Urinary bladder (tissue), 3 donors: ENCODE measurements at regions not wholly inside any gene's neighbourhood (a gene's known extent, or its start where the extent isn't known, plus 50 kb on each side); places are given as distances from the start of the nearest gene placed in this dataset.

Experiments used
- DNase-seq: peaks from one replicate; pipeline ENCODE4 v3.0.0-alpha.2; 2015; ENCODE audit errors: extremely low spot score
- H3K27ac ChIP-seq: one replicate; pipeline ENCODE4 v1.5.1; 2013; ENCODE audit warnings: low read depth, mild to moderate bottlenecking, moderate library complexity
- H3K36me3 ChIP-seq: one replicate; pipeline ENCODE4 v1.6.1; 2013; ENCODE audit warnings: mild to moderate bottlenecking, moderate library complexity; ENCODE audit not compliant: insufficient read depth
- H3K4me1 ChIP-seq: one replicate; pipeline ENCODE4 v1.6.1; 2013; ENCODE audit warnings: mild to moderate bottlenecking, moderate library complexity; ENCODE audit not compliant: insufficient read depth
- H3K4me3 ChIP-seq: one replicate; pipeline ENCODE4 v1.5.1; 2013; ENCODE audit warnings: low read depth, low read length
- WGBS: extraction: QIAGEN DNeasy Blood & Tissue Kit; methylation state at CpG from one replicate; pipeline ENCODE4 v1.1.7; 2013; 5-methylcytosine and 5-hydroxymethylcytosine counted together
- donor health status: healthy with polysubstance abuse.
- donor health status: healthy.

GRCh38 chr9:36728651-36729520 lies 156.2 kb downstream of the MELK start:
- Histone ChIP-seq H3K4me1 (no peaks in the 10 kb centered on the region), H3K4me3 (no peak overlapping the region), H3K36me3 (no peaks in the 10 kb centered on the region), H3K27ac (no peak overlapping the region)
- WGBS: 27% methylated on average over 5 of the region's 5 CpGs
- no peak for DNase-seq

- 71% methylated on average over 2 of the region's 2 CpGs for WGBS
- Histone ChIP-seq H3K4me1 (no peaks in the 10 kb centered on the region), H3K4me3 (no peak overlapping the region), H3K27ac (no peak overlapping the region), H3K36me3 (no peaks in the 10 kb centered on the region)
- no peak for DNase-seq
Observed at GRCh38 chr9:36729906-36730305, 157.2 kb downstream of the MELK start.

DNA sequence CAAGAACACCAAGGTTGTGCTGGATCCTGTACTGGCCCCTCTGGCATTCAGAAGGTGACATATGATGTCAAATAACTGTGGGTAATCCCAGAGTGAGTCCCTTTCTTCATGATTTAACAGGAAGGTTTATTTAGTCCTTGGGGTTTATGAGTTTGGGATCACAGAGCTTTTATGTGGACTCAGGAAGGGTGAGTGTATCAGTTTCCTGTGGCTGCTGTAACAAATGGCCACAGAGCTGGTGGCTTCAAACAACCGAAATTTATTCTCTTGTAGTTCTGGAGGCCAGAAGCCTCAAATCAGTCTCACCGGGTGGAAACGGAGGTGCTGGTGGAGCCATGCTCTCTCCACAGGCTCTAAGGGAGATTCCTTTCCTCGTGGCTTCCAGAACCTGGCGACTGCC lies 157.7 kb downstream of the MELK start:
- H3K36me3 ChIP-seq: no peaks in the 10 kb centered on the region
- 80% methylated on average over 5 of the region's 5 CpGs for WGBS
- H3K4me3 ChIP-seq: no peak overlapping the region
- DNase-seq: no peak
- H3K4me1 ChIP-seq: no peaks in the 10 kb centered on the region
- H3K27ac ChIP-seq: no peak overlapping the region

GRCh38 chr9:36731068-36731956 lies 158.6 kb downstream of the MELK start:
- 65% methylated on average over 10 of the region's 10 CpGs for WGBS
- no peaks in the 10 kb centered on the region for H3K4me1 ChIP-seq
- H3K4me3 ChIP-seq: no peak overlapping the region
- H3K36me3 ChIP-seq: no peaks in the 10 kb centered on the region
- H3K27ac ChIP-seq: no peak overlapping the region
- DNase-seq: no peak

- no peak overlapping the region for H3K27ac ChIP-seq
- no peak overlapping the region for H3K4me3 ChIP-seq
- WGBS: 63% methylated on average over 10 of the region's 10 CpGs
- H3K4me1 ChIP-seq: no peaks in the 10 kb centered on the region
- DNase-seq: no peak
- H3K36me3 ChIP-seq: no peaks in the 10 kb centered on the region
Observed at GRCh38 chr9:36734737-36735136, 162.0 kb downstream of the MELK start.

DNA sequence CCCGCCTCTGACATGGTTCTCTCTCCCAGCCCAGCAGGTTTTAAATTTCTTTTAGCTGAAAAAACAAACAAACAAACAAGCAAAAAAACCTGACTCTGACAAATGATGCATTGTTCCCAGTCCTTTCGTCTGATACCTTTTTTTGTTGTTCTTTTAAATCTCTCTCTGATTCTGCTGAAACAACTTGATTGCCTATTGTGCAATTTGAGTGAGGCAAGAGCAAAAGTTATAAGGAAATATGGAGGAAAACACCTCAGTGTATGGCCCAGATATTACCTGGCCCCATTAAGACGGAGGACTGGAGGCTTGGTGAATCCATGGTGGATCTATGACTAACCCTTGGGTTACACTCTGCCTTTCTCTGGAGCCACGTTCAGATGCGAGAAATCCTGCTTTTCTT lies 164.0 kb downstream of the MELK start:
- 82% methylated on average over 5 of the region's 5 CpGs for WGBS
- Histone ChIP-seq H3K4me1 (no peaks in the 10 kb centered on the region), H3K27ac (no peak overlapping the region), H3K36me3 (no peaks in the 10 kb centered on the region), H3K4me3 (no peak overlapping the region)
- DNase-seq: no peak

GRCh38 chr9:36738318-36738976 lies 165.8 kb downstream of the MELK start:
- DNase-seq: no peak
- Histone ChIP-seq H3K36me3 (no peaks in the 10 kb centered on the region), H3K4me1 (no peaks in the 10 kb centered on the region), H3K4me3 (no peak overlapping the region), H3K27ac (no peak overlapping the region)
- WGBS: 56% methylated on average over 11 of the region's 11 CpGs

GRCh38 chr9:36739373-36740116 lies 166.8 kb downstream of the MELK start:
- WGBS: 10% methylated on average over 47 of the region's 47 CpGs
- no peaks in the 10 kb centered on the region for H3K4me1 ChIP-seq
- H3K27ac ChIP-seq: no peak overlapping the region
- no peak overlapping the region for H3K4me3 ChIP-seq
- no peaks in the 10 kb centered on the region for H3K36me3 ChIP-seq
- no peak for DNase-seq

DNA sequence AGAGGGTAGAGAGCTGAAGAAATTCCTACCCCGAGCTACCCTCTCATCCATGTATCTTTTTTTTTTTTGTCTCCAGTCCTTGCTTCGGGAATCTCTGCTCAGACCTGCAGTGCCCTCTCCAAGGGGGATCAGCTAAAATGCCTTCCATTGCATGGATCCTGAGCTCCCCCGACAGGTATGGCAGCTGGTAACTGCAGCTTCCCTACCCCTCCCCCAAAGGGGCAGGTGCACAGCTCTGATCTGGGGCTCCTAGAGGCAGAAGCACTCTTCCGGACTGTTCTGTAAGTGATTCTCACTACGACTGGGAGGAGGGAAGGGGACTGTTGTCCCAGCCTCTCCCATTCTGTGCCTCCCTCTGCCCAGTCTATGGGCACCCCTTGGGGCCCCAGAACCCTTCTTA lies 169.6 kb downstream of the MELK start:
- WGBS: 46% methylated on average over 5 of the region's 5 CpGs
- Histone ChIP-seq H3K27ac (no peak overlapping the region), H3K4me1 (no peaks in the 10 kb centered on the region), H3K4me3 (no peak overlapping the region), H3K36me3 (no peaks in the 10 kb centered on the region)
- no peak for DNase-seq

GRCh38 chr9:36744678-36745077 lies 172.0 kb downstream of the MELK start:
- 46% methylated on average over 3 of the region's 3 CpGs for WGBS
- no peaks in the 10 kb centered on the region for H3K36me3 ChIP-seq
- H3K27ac ChIP-seq: no peak overlapping the region
- no peak for DNase-seq
- H3K4me3 ChIP-seq: no peak overlapping the region
- H3K4me1 ChIP-seq: no peaks in the 10 kb centered on the region

DNA sequence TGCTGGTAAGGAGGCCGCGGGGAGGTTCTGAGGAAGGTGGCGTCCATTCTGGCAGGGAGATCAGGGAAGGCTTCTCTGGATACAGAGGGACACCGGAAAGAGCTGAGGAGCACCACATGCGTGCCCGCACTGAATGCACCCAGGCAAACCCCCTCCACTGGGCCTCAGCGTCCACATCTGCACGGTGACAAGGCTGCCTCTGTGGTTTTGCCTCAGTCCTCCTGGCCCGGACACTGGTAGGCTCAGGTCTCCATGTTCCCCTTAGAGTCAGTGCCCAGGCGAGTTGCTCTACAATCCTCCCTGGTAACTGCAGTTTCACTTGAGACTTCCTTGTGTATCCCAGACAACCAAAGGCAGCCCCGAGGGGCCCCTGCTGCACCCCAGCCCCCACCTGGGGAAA lies 173.3 kb downstream of the MELK start:
- no peak for DNase-seq
- Histone ChIP-seq H3K4me1 (no peaks in the 10 kb centered on the region), H3K36me3 (no peaks in the 10 kb centered on the region), H3K27ac (no peak overlapping the region), H3K4me3 (no peak overlapping the region)
- 83% methylated on average over 11 of the region's 11 CpGs for WGBS

- no peak for DNase-seq
- Histone ChIP-seq H3K36me3 (no peaks in the 10 kb centered on the region), H3K27ac (no peak overlapping the region), H3K4me3 (no peak overlapping the region), H3K4me1 (no peaks in the 10 kb centered on the region)
- WGBS: 58% methylated on average over 3 of the region's 3 CpGs
Observed at GRCh38 chr9:36746415-36746814, 173.7 kb downstream of the MELK start.

DNA sequence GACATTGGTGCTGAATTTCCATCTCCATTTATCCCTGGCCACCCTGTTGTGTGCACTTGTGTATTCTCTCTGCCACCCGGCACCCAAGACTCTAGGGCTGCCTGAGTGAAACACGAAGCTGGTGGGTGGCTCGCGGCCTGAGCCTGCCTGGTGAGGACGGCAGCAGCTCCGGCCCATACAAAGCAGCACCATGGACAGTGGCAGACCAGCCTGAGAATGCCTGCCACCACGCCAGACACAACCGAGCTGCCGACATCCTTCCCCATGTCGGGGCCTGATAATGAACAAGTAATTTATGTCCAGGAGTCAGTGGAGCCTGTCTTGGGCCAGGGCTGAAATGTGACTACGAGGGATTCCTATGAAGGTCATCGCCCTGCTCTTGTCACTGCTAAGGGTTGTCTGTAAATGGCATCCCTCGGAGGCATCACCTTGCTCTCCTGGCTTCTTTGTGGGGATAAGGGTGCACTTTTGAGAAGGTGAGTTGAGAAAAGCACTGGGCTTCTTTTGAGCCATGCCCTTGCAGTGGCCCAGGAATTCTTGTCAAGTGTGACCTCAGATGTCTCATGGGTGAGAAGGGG lies 175.7 kb downstream of the MELK start:
- H3K4me3 ChIP-seq: no peak overlapping the region
- H3K27ac ChIP-seq: no peak overlapping the region
- peaks cover 1% of the 10 kb centered on the region for H3K4me1 ChIP-seq
- 19% methylated on average over 13 of the region's 13 CpGs for WGBS
- no peaks in the 10 kb centered on the region for H3K36me3 ChIP-seq
- DNase-seq: no peak
